ENCODE measurements at regions not wholly inside any gene's neighbourhood (a gene's known extent, or its start where the extent isn't known, plus 50 kb on each side); places are given as distances from the start of the nearest gene placed in this dataset.

DNA sequence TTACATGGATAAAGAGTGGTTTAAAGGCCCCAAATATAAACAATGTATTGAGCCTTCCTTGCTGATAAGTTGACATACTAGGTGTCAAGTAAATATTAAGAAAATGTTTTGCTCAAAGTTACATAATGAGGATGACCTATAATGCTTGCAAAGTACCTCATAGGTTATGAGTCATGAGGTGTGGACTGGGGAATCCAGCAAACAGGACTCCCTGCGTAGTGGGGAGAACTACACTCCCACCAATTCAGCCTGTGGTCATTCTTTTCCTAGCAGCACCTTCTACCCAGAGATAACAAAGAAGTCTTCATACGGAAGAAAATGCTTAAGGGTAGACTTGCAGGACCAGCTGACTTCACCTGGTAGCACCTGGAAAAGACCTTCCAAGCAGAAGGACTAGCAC lies 418.9 kb upstream of the CPEB2 start:
- TF ChIP-seq, protein P1, sequence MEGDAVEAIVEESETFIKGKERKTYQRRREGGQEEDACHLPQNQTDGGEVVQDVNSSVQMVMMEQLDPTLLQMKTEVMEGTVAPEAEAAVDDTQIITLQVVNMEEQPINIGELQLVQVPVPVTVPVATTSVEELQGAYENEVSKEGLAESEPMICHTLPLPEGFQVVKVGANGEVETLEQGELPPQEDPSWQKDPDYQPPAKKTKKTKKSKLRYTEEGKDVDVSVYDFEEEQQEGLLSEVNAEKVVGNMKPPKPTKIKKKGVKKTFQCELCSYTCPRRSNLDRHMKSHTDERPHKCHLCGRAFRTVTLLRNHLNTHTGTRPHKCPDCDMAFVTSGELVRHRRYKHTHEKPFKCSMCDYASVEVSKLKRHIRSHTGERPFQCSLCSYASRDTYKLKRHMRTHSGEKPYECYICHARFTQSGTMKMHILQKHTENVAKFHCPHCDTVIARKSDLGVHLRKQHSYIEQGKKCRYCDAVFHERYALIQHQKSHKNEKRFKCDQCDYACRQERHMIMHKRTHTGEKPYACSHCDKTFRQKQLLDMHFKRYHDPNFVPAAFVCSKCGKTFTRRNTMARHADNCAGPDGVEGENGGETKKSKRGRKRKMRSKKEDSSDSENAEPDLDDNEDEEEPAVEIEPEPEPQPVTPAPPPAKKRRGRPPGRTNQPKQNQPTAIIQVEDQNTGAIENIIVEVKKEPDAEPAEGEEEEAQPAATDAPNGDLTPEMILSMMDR (IDR thresholded peaks at IDR 0.05), result no peak
- TF ChIP-seq POLR2AphosphoS5 (IDR thresholded peaks at IDR 0.05), result no peak
